ENCODE measurements at regions not wholly inside any gene's neighbourhood (a gene's known extent, or its start where the extent isn't known, plus 50 kb on each side); places are given as distances from the start of the nearest gene placed in this dataset.

GRCh38 chr2:8278709-8279354 lies 403.0 kb upstream of the ID2 start:
- TF ChIP-seq FOXM1 (IDR thresholded peaks at IDR 0.05; ENCODE audit: borderline replicate concordance, low read depth) (no peak), TEAD4 (IDR thresholded peaks at IDR 0.05) (no peak), CREB1 (IDR thresholded peaks at IDR 0.05; ENCODE audit: low read depth) (no peak), CEBPB (IDR thresholded peaks at IDR 0.05) (no peak), ZBTB7A (IDR thresholded peaks at IDR 0.05; ENCODE audit: low read depth) (no peak), MAX (IDR thresholded peaks at IDR 0.05) (no peak), TAF1 (IDR thresholded peaks at IDR 0.05; ENCODE audit: low read depth) (no peak), NFIC (IDR thresholded peaks at IDR 0.05) (no peak), EP300 (IDR thresholded peaks at IDR 0.05; ENCODE audit: borderline replicate concordance) (no peak), RAD21 (IDR thresholded peaks at IDR 0.05; ENCODE audit: low read depth) (no peak), EGR1 (IDR thresholded peaks at IDR 0.05) (no peak), YY1 (IDR thresholded peaks at IDR 0.05; ENCODE audit: low read depth) (no peak), TCF12 (IDR thresholded peaks at IDR 0.05; ENCODE audit: low read depth) (no peak), USF1 (IDR thresholded peaks at IDR 0.05) (no peak), REST (IDR thresholded peaks at IDR 0.05; ENCODE audit: low read depth) (no peak)

- no peak for TF ChIP-seq CREB1 (IDR thresholded peaks at IDR 0.05; ENCODE audit: low read depth)
- no peak for TF ChIP-seq TAF1 (IDR thresholded peaks at IDR 0.05; ENCODE audit: low read depth)
- TF ChIP-seq USF1 (IDR thresholded peaks at IDR 0.05): no peak
- no peak for TF ChIP-seq NFIC (IDR thresholded peaks at IDR 0.05)
Measured at GRCh38 chr2:8279506-8279905, 402.4 kb upstream of the ID2 start.

- TF ChIP-seq EP300 (IDR thresholded peaks at IDR 0.05; ENCODE audit: borderline replicate concordance) (no peak), TCF12 (IDR thresholded peaks at IDR 0.05; ENCODE audit: low read depth) (no peak), YY1 (IDR thresholded peaks at IDR 0.05; ENCODE audit: low read depth) (no peak), TEAD4 (IDR thresholded peaks at IDR 0.05) (no peak), FOXM1 (IDR thresholded peaks at IDR 0.05; ENCODE audit: borderline replicate concordance, low read depth) (no peak), USF1 (IDR thresholded peaks at IDR 0.05) (no peak), REST (IDR thresholded peaks at IDR 0.05; ENCODE audit: low read depth) (no peak), CEBPB (IDR thresholded peaks at IDR 0.05) (no peak)
Measured at GRCh38 chr2:8281234-8281633, 400.6 kb upstream of the ID2 start.

GRCh38 chr2:8281950-8282857 lies 399.7 kb upstream of the ID2 start:
- TF ChIP-seq TEAD4 (IDR thresholded peaks at IDR 0.05) (no peak), YY1 (IDR thresholded peaks at IDR 0.05; ENCODE audit: low read depth) (no peak), ZBTB7A (IDR thresholded peaks at IDR 0.05; ENCODE audit: low read depth) (no peak), TAF1 (IDR thresholded peaks at IDR 0.05; ENCODE audit: low read depth) (no peak), CREB1 (IDR thresholded peaks at IDR 0.05; ENCODE audit: low read depth) (no peak), TCF12 (IDR thresholded peaks at IDR 0.05; ENCODE audit: low read depth) (no peak), REST (IDR thresholded peaks at IDR 0.05; ENCODE audit: low read depth) (no peak), MAX (IDR thresholded peaks at IDR 0.05) (no peak), EP300 (IDR thresholded peaks at IDR 0.05; ENCODE audit: borderline replicate concordance) (no peak)
